IPS-NIHi7 (cell line): ENCODE measurements at regions not wholly inside any gene's neighbourhood (a gene's known extent, or its start where the extent isn't known, plus 50 kb on each side); places are given as distances from the start of the nearest gene placed in this dataset.
A peak's percentile ranks its signal among the peaks of the same experiment; 100 is the strongest.
"Not testable (repeated sequence)": the region's sequence is repeated elsewhere in the genome, so short reads cannot be mapped to it uniquely, and the experiment has no call there.

Experiments used
- DNase-seq: peaks from one replicate; pipeline ENCODE4 v3.0.0; 2012; ENCODE audit warnings: mixed read lengths; ENCODE audit errors: extremely low spot score

DNA sequence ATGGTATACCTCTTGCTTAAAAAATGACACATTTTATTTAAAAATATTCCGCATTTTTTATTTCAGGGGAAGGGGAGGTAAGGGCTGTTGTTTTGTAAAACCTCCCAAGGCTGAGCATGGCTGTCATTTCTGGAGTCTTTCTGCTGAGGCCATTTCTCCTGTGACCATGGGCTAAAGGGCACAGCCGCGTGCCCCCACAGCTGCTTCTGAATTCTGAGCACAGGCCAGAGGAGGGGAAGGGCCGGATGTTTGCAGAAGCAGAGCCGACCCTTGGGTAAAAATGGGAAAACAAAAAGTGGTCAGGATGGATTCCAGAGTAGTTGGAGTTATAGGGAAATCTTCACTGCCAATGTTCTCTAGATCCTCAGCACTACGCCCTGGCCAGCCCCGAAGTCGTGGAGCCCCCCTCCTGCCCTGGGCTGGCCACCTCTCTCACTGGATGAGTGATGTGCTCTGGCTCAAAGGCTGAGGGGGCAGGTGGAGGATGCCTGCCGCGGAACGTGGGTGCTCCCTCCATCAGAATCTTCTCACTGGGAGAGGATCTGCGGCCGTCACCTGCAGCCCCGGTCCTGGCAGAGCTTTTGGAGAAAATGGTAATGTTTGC, 131.3 kb upstream of the ZEB1 start:
- DNase-seq = no peak

DNA sequence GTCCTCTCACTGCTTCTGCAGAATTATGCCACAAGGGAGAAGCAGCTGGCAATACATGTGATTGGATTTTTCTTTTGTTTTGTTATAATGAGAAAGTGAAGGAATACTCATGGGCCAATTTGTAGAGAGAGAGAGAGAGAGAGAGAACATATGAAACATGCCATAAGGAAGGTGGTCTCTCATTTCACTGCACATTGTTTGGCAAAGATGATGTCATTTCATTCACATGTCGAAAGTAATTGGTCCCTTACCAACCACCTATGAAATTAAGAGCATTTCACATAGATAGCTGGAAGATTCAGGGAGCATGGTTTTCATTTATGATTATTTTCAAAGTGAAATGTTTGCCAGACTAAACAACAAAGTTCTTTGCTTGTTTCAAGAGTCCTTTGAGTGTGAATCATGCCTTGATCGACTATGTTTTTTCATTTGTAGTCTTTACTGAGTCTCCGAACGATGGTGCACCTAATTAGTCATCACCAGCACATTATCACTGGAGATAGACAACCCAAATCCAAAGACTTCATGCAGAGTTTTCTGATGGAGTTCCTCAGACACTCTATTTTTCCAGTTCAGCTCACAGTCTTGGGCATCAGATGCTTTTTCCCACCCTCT, 130.1 kb upstream of the ZEB1 start:
- DNase-seq = no peak

DNA sequence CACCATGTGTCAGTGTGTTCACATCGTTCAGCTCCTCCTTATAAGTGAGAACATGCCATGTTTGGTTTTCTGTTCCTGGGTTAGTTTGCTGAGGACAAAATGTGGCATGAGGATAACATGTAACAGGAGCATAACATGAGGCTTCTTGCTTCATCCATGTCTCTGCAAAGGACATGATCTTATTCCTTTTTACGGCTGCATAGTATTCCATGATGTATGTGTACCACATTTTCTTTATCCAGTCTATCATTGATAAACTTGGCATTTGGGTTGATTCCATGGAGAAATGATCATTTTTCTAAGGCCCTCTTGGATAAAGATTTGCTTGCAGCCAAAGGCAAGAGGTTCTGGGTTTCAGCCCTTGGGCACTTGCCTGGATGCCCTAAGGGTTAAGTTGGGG, 128.5 kb upstream of the ZEB1 start:
- no peak for DNase-seq

DNA sequence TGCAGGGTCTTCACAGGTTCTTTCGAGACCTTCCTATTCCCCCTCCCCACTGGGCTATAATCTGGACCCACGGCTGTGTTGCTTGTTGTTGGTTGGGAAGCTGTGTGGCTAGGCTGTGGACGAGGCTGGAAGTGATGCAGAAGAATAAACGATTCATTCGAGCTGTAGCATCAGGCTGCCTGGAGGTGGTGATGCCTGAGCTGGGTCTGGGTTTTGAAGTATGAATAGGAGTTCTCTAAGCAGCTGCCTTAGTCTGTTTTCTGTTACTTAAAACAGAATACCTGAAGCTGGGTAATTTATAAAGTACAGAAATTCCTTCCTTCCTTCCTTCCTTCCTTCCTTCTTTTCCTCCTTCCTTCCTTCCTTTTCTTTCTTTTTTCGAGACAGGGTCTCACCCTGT, 126.5 kb upstream of the ZEB1 start:
- DNase-seq = no peak

DNA sequence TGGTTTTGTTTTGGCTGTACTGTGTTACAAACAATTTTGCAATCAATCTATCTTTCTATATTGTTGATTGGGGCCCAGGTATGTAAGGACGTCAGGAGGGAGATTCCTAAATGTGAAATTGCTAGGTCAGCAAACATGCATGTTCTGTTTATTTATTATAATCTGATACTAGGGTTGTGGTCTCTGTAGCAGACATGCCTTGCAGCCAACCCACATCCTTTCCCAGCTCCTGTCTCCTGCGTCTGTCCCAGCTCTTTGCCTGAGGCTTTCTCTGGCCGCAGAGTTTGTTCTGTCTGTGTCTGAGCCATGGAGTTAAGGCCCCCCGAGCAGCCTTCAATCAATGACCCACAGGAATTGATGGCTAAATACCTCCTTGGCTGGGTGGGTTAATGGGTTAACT, 124.0 kb upstream of the ZEB1 start:
- no peak for DNase-seq

DNA sequence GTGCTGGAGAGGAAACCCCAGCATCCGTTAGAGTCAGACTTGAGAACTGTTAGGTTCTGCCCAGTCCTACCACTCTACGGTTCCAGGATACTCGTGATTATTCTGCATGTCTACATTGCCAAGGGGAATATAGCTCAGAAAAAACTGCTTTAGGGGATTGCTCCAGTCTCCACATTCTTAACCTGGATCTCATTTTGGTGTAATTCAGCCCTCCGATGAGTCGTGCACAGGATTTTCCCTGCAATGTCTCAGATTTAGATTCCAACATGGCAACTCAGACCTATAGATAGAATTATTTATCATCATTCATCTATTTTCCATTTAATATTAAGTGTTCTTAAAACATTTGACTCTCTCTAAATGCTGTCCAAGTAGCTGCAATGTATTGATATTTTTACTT, 121.1 kb upstream of the ZEB1 start:
- no peak for DNase-seq

DNA sequence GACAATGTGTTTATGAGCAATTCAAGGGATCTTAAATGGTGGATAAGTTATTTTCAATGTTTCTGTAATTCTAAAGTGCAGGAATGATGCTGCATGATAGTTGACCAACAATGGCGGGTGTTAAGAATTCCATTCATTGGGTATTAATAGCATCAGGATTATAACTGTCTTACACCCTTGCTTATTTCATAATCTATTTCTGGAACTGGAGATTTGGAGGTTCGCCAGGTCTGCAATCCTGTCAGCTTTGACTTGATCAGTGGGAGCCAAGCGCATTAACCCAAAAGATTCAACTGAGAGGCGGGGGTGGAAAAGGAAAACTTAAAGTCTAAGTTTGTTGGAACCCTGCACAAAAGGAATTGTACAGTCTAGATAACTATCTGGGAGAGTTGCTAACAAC, 114.9 kb upstream of the ZEB1 start:
- DNase-seq = no peak

DNA sequence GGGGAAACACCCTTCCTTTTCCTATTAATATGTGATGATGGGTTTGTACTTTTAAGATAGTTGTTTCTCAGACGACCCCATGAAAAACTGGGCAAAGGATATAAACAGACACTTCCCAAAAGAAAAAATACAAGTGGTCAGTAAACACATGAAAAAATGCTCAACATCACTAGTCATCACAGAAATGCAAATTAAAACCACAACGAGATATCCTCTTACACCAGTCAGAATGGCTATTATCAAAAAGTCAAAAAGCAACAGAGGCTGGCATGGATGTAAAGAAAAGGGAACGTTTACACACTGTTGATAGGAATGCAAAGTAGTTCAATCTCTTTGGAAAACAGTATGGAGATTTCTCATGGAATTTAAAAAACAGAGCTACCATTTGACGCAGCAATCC, 111.4 kb upstream of the ZEB1 start:
- DNase-seq = no peak

DNA sequence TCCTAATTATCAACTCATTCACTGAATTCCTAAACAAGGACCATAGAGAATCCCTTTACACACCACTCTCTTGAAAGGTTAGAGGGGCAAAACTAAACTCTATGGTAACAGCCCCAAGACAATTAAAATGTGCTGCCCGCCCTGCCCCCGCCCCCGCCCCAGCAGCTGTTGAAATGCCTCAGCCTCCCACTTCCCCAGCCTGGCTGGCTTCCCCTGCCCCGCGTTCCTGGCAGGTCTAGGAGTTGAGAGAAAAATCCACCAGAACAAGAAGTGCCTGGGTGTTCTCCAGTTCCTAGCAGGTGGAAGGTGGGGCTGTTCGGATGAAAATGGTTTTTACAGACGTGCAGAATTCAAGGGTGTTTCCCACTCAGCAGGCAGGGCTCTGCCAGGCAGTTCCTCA, 109.5 kb upstream of the ZEB1 start:
- DNase-seq = no peak

DNA sequence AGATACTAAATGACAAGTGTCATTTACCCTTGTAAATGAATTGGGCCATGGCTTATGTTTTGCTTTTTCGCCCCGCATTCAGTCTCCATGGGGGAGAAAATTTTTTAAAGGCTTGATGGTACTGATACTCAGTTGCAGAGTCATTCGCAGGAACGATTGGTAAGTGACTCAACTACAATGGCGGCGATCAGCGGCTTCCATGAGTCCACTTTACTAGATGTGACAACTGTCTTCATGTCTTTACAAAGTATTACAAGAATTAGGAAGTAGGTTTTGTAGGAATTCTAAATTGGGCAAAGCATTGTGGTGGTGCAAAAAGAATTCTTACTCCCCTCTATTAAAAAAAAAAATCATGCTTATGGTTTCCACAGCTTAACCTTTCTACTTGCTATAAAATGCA, 108.8 kb upstream of the ZEB1 start:
- no peak for DNase-seq

DNA sequence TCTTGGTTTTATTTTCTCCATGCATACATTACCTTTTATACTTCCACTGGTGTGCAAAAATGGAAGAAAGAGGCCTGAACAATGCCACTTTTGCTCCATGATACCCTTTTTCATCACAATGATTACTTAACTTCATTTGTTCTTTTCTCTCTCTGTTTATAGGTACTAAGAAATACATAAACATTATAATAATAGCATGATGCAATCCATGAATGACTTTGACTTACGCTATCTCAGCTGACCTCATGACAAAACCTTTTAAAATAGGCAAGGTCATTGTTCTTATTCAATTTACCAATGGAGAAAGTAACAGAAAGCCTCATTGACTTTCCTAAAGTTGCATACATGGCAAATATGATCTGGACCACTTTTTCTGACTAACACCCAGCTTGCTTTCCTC, 105.1 kb upstream of the ZEB1 start:
- DNase-seq = no peak

DNA sequence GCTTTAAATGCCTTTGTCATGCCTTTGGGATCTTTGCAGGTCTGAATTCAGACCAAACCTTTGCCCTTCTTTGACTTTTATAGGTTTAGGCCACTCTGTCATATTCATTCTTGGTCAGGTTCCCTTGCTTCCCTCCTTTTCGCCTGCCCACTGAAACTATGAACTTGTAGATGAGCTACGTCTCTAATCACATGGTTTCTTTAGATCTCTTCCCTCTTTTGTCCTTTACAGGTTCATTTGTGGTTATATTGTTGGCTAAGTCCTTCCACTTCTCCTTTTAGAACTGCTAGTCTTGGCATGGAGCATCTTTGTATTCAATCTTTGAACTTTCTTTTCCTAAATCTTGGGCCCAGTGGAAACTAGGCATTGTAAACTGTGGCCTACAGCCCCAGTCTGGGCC, 104.0 kb upstream of the ZEB1 start:
- no peak for DNase-seq

DNA sequence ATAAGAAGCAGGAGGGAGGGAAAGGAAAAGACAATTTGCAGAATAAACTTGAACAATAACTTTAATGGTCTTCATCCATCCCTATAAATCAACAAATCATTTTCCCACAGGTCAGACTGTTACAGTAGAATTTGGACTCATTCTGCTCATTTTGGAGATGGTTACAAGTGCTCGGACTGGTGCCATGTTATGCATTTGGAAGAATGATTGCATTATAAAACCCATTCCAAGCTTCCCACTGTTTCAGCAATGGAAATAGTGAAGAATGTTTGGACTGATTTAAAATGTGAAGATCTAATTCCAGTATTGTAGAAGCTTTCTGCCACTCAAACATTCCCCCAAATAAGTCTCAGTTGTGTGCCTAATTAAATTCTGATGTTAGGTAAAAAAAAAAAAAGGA, 99.7 kb upstream of the ZEB1 start:
- no peak for DNase-seq

DNA sequence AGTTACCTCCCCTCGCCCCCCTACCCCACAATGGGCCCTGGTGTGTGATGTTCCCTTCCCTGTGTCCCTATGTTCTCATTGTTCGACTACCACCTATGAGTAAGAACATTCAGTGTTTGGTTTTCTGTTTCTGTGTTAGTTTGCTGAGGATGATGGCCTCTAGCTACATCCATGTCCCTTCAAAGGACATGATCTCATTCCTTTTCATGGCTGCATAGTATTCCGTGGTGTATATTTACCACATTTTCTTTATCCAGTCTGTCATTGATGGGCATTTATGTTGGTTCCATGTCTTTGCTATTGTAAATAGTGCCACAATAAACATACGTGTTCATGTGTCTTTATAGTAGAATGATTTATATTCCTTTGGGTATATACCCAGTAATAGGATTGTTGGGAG, 90.2 kb upstream of the ZEB1 start:
- DNase-seq = not testable (repeated sequence)

DNA sequence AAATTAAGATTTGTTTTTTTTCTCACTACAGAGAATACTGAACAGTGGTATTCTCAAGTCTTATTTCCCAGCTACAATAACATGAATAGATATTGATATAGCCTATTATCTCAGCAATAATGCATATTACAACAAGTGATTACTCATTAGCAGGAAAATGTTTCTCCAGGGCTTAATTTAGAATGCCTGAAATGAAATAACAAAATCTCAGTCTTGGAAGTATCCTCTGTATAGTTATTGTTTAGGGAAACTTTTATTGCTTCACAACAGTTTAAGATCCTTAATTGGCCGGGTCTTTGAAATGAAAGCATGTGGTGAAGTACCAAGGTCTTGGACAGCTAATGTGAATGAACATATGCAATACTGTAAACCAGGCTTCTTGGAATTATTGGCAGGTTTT, 79.1 kb upstream of the ZEB1 start:
- no peak for DNase-seq

DNA sequence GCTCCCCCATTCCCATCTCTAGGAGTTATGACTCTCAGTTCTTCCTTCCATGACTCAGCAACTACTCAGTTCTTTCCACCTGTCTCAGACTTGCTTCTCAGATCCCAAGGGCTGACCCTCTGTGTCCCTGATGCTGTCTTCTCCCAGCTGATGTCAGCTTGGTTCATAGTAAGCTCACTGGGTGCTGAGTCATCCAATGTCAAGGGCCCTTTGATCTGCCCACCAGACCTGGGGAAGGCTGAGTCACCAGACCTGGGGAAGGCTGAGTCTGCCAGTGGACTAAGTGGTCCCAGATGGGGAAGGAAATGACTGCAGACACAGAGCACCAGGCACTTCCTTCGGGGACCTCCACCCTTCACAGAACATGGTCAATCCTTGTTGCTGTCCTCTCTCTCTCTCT, 76.1 kb upstream of the ZEB1 start:
- DNase-seq = peak; percentile 52

DNA sequence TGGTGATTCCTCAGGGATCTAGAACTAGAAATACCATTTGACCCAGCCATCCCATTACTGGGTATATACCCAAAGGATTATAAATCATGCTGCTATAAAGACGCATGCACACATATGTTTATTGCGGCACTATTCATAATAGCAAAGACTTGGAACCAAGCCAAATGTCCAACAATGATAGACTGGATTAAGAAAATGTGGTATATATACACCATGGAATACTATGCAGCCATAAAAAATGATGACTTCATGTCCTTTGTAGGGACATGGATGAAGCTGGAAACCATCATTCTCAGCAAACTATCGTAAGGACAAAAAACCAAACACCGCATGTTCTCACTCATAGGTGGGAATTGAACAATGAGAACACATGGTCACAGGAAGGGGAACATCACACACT, 67.9 kb upstream of the ZEB1 start:
- not testable (repeated sequence) for DNase-seq

DNA sequence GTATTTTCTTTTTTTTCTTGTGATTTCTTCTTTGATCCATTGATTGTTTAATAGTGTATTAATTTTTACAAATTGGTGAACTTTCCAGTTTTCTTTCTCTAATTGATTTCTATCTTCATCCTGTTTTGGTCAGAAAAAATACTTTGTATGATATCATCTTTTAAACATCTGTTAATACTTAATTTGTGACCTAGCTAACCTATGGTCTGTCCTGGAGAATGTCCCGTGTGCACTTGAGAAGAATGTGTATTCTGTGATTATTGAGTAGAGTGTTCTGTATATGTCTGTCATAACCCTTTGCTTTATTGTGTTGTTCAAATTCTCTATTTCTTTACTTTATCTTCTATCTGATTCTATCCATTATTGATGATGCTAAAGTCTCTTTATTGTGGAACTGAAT, 65.8 kb upstream of the ZEB1 start:
- DNase-seq = no peak

DNA sequence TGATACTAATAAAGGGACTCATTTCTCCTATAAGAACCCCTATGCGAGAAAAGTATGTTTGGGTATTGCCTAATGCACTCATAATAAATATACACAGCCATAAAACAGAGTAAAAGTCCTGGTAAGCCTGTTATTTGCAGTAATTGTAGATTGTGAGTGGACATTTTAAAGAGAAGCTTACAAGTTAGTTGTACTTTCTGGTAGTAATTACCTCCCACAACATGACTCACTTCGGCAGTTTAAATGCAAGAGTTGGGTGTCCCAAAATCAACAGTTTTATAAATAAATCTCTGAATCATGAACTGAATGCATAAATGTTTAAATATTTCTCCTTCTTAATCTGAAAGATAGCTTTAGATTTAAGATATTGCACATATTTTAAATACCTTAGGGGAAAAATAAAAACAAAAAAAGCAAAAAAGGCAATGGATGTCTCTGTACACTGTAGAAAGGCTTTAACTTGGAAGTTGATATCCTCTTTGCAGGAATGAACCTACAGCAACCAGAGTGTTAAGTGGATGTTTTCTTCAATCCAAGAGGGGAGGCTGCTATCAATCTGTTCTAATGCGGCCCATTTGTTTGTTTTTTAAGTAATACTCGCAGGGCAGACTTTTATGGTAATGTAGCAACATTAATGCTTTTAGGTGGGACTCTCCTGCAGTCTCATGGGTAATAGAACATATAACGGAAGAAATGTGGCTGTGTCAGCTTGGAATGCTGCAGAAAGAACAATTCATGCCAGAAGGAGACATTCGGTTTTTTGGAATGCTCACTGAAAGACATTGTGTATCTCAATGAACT, 57.3 kb upstream of the ZEB1 start:
- DNase-seq = no peak

DNA sequence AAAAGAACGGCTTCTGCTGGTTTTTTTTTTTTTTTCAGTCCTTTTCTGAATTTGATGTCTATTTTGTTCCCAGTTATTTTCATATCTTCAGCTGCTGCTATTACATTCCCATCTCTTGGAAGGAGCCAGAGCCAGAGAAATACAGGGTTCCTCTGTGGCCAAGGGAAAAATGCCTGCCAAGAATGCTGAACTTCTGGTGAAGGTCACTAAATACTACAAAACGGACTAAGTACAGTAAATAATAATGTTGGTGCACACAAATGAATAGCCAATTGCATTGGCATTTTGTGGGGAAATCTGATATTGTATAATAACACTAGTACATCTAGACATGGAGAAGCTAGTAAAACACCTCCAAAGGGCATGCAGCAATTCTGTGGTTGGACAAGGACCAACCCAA, 56.3 kb upstream of the ZEB1 start:
- DNase-seq = no peak

DNA sequence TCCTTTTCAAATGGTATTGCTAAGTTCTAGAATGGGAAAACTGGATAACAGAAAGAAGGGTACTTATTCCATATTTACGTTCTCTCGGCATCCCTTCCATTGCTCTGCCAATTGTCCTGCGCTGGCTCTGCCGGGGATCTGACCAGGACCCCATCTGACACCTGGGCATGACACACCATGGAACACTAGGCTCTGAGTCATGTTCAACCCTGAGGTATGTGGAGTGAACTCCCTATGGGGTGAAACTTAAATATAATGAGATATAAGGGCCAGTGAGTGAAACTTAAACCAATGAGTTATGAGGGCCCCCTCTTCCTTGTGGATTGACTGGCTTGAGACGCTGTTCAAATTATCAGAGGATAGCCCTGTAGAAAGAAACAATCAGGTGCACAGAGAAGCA, 55.1 kb upstream of the ZEB1 start:
- DNase-seq = no peak

DNA sequence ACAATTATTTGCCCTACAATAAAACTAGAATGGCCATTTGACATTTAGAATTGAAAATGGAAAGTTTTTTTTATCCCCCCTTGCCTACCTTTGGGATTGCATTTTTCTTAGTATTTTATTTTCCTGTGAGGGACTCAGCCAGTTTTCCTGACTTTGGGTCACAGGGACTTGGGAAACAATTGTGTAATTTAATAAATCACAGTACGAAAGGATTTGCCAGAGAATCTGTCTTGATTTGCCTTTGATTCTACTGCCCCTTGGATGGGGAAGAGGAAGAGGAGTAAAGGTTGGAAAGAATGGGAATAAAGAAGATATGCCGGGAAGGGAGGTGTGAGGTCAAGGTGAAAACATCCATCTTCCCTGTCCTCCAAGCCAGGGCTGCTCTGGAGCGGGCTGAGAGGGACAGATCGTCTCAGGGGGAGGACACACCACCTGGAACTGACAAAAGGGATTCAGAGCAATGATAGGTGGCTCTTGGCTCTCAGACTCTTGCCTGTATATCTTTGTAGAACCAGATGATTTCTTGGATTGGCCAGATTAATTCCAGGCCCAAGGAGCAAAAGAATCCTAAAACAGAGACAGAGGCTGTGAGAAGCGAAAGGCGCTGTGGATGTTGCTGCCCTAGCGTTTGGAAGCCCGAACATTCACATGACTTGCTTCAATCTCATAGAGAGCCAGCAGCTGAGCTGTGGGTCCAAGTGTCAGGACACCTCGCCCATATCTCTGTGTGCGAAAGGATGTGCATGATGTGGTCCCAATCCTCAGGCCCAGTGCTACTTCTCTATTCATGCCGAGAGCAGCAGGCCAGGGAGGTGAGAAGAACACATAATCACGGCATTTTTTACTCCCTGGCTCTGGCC, 50.3 kb upstream of the ZEB1 start:
- no peak for DNase-seq
